NT2/D1 (cell line): ENCODE measurements at regions not wholly inside any gene's neighbourhood (a gene's known extent, or its start where the extent isn't known, plus 50 kb on each side); places are given as distances from the start of the nearest gene placed in this dataset.

Source experiments
- YY1 ChIP-seq: IDR thresholded peaks from 2 replicates; pipeline ENCODE4 v1.6.1; 2011; ENCODE audit not compliant: insufficient read length, insufficient read depth
- ZNF274 ChIP-seq: IDR thresholded peaks from 2 replicates; pipeline ENCODE4 v1.6.1; 2011; ENCODE audit warnings: mild to moderate bottlenecking, low read depth, low read length

DNA sequence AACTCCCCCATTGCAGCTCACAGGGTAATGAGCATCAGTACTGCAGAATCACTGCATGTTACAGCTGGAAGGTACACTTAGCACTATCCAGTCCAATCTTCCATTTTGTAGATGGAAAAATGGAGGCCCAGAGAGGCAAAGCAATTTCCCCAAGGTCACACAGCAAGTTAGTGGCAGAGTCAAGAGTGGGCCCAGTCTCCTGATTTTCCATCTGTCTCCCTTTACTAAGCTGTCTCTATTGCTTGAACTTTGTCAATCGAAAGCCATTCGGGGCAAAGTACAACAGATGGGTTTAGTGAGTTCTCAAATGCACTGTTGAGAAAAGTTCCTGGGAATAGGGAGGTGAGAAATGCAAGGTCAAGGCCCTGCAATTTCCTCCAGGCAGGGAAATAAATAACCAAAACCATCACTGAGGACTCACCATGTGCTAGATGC is 50.4 kb upstream of the IFFO2 start:
- TF ChIP-seq YY1 = no peak
- no peak for TF ChIP-seq ZNF274
